Putamen (tissue), 1 donor: ENCODE measurements at regions not wholly inside any gene's neighbourhood (a gene's known extent, or its start where the extent isn't known, plus 50 kb on each side); places are given as distances from the start of the nearest gene placed in this dataset.
"Not testable (repeated sequence)": the region's sequence is repeated elsewhere in the genome, so short reads cannot be mapped to it uniquely, and the experiment has no call there.

ENCODE experiments used
- DNase-seq: peaks from one replicate; pipeline ENCODE4 v3.0.0-alpha.2; 2016; ENCODE audit warnings: low spot score

DNA sequence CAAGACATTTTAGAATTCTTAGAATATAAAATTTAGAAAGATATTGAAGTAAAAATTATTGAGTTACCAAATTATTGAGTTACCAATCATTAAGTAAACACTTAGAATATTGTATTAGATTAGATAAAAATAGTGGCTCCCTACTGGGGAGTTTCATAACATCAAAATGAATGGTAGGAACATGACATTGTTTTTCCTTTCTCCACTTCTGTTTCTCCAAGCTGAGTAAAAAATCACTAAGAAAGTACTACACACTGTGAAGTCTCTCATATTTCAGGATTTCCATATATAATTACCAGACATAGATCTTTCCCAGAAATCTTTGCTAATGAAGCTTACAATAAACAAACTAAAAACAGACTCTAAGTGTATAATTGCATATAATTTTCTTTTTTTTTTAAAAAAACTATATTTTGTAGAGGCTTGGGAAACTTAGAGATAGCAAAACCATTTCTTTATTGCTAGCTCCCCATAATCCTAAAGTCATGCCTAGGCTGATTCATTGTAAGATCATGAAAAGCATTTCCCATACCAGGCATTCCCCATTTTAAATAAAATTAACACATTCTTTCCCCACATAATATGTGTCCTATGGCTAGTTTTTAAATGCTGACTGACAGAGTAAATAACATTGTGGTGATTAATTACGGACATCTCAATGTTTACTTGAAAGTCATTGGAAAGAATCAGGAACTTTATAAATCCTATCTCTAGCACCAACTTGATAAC is 1408.7 kb upstream of the GOT2 start:
- DNase-seq: no peak

- no peak for DNase-seq
Observed at GRCh38 chr16:60137891-60138290, 1403.8 kb upstream of the GOT2 start.

GRCh38 chr16:60127196-60127595 is 1393.1 kb upstream of the GOT2 start:
- DNase-seq: no peak

DNA sequence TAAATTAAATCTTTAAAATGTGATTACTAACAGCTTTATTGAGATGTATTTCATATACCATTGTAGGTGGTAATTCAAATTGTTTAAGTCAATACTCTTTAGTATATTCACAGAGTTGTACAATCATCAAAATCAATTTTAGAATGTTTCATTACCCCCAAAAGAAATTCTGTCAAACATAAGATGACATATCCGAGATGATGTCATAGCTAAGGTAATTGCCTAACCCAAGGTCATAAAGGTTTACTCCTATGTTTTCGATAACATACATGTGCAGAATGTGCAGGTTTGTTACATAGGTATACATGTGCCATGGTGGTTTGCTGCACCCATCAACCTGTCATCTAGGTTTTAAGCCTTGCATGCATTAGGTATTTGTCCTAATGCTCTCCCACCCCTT is 1392.0 kb upstream of the GOT2 start:
- DNase-seq: not testable (repeated sequence)

DNA sequence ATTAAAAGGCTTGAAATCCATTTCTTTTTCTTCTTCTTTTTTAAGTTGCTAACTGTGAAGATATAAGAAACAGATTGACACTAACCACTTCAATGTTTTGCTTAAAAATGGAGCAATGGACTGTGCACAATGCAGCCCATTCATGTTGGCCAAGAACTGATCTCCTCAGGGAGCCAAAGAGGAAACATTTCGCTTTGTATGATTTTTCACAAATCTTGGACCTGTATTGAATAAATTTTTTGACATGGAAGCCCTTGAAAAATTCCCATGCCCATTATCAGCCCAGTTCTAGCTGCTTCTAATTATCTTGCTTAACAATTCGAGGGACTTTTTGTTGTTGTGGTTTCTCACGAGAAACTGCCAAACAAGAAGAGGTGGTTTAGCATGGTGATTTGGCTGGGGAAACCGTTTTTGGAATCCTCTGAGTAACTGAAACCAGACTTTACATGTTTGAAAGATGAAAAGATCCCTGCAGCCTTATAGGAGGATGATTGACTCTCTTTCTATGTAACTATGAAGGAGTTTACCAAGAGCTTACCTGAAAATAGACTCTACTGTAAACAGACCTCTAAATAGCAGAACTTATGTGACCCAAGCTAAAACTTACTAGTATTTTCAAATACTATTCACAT is 1389.4 kb upstream of the GOT2 start:
- DNase-seq: no peak

- DNase-seq: no peak
Observed at GRCh38 chr16:60120586-60120985, 1386.5 kb upstream of the GOT2 start.

- no peak for DNase-seq
Observed at GRCh38 chr16:60110531-60110930, 1376.4 kb upstream of the GOT2 start.

- no peak for DNase-seq
Observed at GRCh38 chr16:60107871-60108270, 1373.8 kb upstream of the GOT2 start.

GRCh38 chr16:60107437-60107836 is 1373.3 kb upstream of the GOT2 start:
- DNase-seq: no peak

DNA sequence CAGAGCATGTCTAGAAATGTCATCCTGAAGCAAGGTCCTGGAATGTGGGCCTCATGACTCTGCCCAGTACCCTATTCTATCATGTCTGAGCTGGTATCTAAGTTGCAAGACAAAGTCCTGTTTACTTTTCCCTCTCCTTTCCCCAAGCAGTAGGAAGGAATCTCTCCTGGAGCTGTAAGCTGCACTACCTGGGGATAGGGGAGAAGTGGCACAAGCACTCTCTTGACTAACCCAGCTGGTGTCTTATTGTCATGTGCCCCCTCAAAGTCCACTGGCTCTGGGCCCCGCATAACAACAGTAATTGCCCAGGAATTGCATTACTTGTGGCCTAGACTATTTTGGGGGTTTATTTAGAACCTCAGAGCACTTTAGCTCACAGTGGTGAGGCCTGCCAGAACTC is 1366.3 kb upstream of the GOT2 start:
- no peak for DNase-seq

DNA sequence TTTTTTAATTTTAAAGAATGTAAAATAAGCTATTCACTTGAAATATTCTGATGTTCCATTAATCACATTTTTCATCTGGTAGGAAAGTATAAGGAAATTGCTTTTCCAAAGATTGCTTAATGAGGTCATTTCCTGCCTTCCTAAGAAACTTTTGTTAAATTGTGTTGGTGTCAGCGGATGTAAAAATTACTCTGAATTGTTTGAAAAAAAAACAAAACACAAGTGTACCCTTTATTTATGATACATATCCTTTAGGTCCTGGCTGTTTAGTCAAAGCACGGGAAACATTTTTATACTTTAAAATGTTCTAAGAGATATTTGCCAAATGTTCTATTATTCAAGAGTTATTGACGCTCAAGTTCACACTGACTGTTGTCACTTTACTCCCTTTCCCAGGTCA is 1357.4 kb upstream of the GOT2 start:
- DNase-seq: no peak

DNA sequence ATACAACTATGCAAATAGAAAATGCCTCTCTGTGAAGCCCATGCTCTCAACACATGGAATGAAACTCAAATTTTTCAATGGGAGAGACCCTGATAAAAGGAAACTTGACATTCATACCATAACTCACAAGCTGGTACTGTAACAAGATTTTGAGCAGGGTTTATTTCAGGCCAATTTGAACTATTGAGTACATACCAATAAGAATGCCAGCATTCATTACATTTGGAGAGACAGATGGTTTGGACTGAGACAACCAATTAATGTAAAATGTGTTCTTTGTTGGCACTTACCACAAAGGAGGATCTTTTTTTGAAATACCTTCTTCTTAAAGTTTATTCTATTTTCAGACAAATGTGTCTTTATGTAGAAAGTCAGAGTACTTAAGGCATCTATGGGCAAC is 1357.0 kb upstream of the GOT2 start:
- DNase-seq: no peak

DNA sequence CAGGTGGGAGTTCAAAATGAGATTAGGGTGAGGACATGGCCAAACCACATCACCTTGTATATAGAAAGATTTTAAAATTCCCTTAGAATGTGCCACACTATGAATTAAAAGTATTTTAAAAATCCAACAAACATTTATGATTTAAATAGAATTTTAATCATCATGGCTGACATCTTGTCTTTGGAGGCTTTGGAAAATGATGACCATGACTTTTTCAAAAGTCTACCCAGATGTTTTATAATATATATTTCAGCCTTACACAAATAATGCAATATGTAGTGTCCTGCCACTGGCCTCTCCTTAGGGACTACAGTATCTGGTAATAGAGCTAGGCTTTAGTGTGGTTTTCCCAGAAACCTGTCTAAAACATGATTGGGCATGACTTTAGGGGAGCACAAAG is 1353.4 kb upstream of the GOT2 start:
- no peak for DNase-seq

- not testable (repeated sequence) for DNase-seq
Observed at GRCh38 chr16:60078819-60079218, 1344.7 kb upstream of the GOT2 start.

DNA sequence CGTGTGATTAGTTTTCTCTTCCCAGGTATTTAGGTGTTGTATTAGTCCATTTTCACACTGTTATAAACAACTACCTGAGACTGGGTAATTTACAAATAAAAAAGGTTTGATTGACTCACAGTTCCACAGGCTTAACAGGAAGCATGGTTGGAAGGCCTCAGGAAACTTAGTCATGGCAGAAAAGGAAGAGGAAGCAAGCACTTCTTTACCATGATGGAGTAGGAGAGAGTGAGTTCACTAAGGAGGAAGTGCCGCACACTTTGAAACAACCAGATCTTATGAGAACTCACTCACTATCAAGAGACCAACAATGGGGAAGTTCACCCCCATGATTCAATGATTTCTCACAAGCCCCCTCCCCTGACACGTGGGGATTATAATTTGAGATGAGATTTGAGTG is 1343.7 kb upstream of the GOT2 start:
- DNase-seq: no peak

- no peak for DNase-seq
Observed at GRCh38 chr16:60074378-60074777, 1340.3 kb upstream of the GOT2 start.

DNA sequence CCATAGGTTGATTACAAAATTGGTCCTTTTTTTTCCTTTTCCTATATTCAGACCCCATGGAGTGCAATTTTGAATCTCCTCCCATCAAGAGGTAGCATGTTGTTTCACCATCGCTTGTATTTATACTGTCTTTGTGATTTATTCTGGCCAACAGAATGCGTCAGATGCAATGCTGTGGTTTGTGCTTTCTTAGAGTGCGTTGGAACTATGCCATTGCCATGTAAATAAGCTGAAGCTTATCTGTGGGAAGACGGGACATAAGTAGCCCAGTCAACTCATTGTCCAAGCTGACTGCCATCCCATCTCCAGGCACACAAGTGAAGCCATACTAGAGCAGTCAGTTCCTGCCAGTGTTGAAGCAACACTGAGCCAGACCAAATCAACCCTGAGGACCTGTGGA is 1339.3 kb upstream of the GOT2 start:
- DNase-seq: no peak

DNA sequence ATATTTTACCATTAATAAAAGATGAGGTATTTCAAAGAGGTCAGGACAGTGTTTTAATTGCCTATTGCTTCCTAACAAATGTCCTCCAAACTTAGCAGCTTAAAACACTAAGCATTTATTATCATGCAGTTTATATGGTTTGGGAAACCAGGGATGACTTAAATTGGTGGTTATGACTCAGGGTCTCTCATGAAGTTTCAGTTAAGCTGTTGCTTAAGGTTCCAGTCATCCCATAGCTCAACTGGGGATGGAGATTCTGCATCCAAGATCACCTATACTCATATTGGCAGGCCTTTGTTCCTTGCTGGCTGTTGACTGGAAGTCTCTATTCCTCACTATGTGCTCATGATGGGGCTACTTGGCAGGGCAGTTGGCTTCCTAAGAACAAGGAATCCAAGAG is 1329.9 kb upstream of the GOT2 start:
- DNase-seq: no peak

DNA sequence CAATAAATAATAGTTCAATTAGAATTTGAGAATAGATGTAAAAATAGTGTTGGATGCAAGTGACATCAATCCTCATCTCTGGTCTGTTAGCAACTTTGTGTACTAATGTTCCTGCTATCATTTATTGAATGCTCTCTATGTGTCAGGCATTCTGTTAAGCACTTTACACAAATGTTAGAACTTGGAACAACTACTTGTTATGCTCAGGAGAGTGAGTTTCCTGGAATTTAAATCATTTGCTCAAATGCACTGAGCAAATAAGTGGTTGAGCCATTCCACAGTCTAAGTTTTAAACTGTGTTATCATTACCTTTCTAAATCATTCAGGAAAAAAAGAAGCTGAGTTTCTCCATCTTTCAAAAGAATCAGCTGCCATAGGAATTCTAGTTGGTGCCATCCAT is 1327.3 kb upstream of the GOT2 start:
- no peak for DNase-seq

- no peak for DNase-seq
Observed at GRCh38 chr16:60060731-60061130, 1326.6 kb upstream of the GOT2 start.

DNA sequence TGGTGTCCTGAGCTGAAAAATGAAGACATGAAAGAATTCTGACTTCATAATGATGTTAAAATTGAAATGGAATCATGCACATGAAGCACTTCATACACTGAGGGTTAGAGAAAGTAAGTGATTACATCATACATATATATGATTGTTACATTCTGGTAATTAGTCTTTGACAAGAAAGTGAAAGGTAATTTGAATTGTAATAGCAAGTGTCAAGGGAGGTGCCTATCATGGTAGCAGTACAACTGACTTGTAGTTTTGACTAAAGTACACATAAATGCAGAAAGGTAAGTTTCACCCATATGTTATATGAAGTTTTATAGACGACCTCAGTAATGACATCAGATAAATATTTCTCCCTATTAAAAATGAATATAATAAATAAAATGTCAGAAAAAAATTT is 1325.0 kb upstream of the GOT2 start:
- no peak for DNase-seq

- no peak for DNase-seq
Observed at GRCh38 chr16:60041671-60042070, 1307.6 kb upstream of the GOT2 start.

DNA sequence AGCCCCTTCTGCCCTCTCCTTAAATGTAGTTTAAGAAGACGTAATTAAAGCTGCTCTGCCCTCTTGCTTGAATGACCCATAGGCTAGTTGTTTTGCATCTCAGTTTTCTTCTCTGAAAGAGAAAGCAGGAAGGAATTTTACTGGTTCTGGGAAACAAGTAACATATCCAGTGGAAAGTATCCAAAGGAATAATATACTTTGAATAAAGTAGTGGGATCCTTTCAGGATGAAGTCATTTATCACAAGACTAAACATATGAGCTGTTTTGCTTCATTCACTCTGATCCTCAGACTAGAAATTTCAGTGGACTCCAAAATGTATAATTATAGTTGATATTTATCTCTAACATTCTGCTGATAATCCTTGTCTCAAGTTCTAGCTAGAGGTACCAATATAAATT is 1297.6 kb upstream of the GOT2 start:
- no peak for DNase-seq

DNA sequence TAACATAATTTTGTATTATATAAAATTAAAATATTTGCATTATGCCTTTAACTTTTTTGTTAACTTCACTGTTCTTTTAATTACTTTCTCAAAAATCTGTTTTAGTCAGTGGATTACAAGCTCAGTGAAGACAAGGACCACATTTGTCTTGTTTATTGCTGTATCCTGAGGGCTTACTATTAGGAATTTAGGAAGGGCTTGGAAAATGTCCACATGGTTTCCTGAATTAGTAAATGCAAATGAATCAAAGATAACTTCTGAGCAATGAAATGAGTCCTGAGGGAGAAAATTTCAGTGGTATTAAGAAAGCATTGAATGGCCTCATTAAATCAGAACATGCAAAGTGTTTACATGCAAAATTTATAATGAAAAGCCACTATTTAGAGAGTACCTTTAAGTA is 1293.2 kb upstream of the GOT2 start:
- no peak for DNase-seq
